ENCODE measurements at regions not wholly inside any gene's neighbourhood (a gene's known extent, or its start where the extent isn't known, plus 50 kb on each side); places are given as distances from the start of the nearest gene placed in this dataset.

GRCh38 chr15:95580121-95580520 is 750.4 kb upstream of the NR2F2 start:
- TF ChIP-seq CTCF (IDR thresholded peaks at IDR 0.05): no peak
- TF ChIP-seq ZBTB21 (CRISPR knock-in tag; IDR thresholded peaks at IDR 0.05; ENCODE audit: borderline replicate concordance): no peak
- no peak for TF ChIP-seq NR2C2 (CRISPR knock-in tag; IDR thresholded peaks at IDR 0.05)
